PC-9 (cell line): ENCODE measurements at regions not wholly inside any gene's neighbourhood (a gene's known extent, or its start where the extent isn't known, plus 50 kb on each side); places are given as distances from the start of the nearest gene placed in this dataset.

Experiments used
- BruUV-seq: library from RNA; stranded (reverse); fragments of 400-500 nt; replicated peaks from 2 replicates; lab custom pipeline; 2021; lab: Mats Ljungman, UMichigan
- CTCF ChIA-PET: fragments of 300-600 bp; sonication (Branson Sonifier 250); formaldehyde crosslinking; loops from one replicate; lab custom pipeline; 2022; ENCODE audit warnings: antibody characterized with exemption; lab: Charles Lee
- POLR2A ChIA-PET: fragments of 300-600 bp; sonication (Branson Sonifier 250); formaldehyde crosslinking; loops from one replicate; lab custom pipeline; 2022; ENCODE audit warnings: antibody characterized with exemption; ENCODE audit not compliant: unreplicated experiment; lab: Charles Lee
- DNase-seq, 2 experiments: peaks; one replicate each; pipeline versions ENCODE4 v3.0.0 to v3.0.0-alpha.2; 2015 to 2022; ENCODE audit warnings: mixed read lengths in 1 of 2
- H2AFZ ChIP-seq: fragments of 200-600 bp; sonication (generic); 2 replicates; pipeline ENCODE4 v1.8.1; 2017; ENCODE audit warnings: antibody characterized with exemption
- H3F3A ChIP-seq: fragments of 200-600 bp; sonication (generic); 2 replicates; pipeline ENCODE4 v1.8.1; 2017; ENCODE audit warnings: antibody characterized with exemption, mild to moderate bottlenecking, low read depth; ENCODE audit not compliant: insufficient read depth
- H3K27ac ChIP-seq: fragments of 200-600 bp; sonication (generic); 2 replicates; pipeline ENCODE4 v1.6.1; 2016; ENCODE audit warnings: mixed run types
- H3K27me3 ChIP-seq: fragments of 200-600 bp; sonication (generic); 2 replicates; pipeline ENCODE4 v1.6.1; 2016; ENCODE audit warnings: low read depth, mixed run types; ENCODE audit not compliant: insufficient read depth
- H3K36me3 ChIP-seq: fragments of 200-600 bp; sonication (generic); 2 replicates; pipeline ENCODE4 v1.6.1; 2016; ENCODE audit warnings: low read depth, mixed run types
- H3K4me1 ChIP-seq: fragments of 200-600 bp; sonication (generic); replicated peaks from 2 replicates; pipeline ENCODE4 v1.6.1; 2016; ENCODE audit warnings: mixed run types; ENCODE audit not compliant: insufficient read depth
- H3K4me2 ChIP-seq: fragments of 200-600 bp; sonication (generic); 2 replicates; pipeline ENCODE4 v1.6.1; 2017; ENCODE audit warnings: mixed run types
- H3K4me3 ChIP-seq: fragments of 200-600 bp; sonication (generic); 2 replicates; pipeline ENCODE4 v1.6.1; 2016; ENCODE audit warnings: mixed run types
- H3K79me2 ChIP-seq: fragments of 200-600 bp; sonication (generic); 2 replicates; pipeline ENCODE4 v1.6.1; 2017; ENCODE audit warnings: low read depth, mixed run types
- H3K9me2 ChIP-seq: fragments of 200-600 bp; sonication (generic); 2 replicates; pipeline ENCODE4 v1.8.1; 2017; ENCODE audit warnings: mild to moderate bottlenecking; ENCODE audit not compliant: insufficient read depth
- H3K9me3 ChIP-seq: fragments of 200-600 bp; sonication (generic); 2 replicates; pipeline ENCODE4 v1.8.1; 2016; ENCODE audit warnings: low read depth; ENCODE audit not compliant: insufficient read depth
- H4K20me1 ChIP-seq: fragments of 200-600 bp; sonication (generic); 2 replicates; pipeline ENCODE4 v1.8.1; 2017; ENCODE audit not compliant: insufficient read depth
- EZH2 ChIP-seq: fragments of 200-600 bp; sonication (generic); IDR thresholded peaks from 2 replicates; pipeline ENCODE4 v1.8.0; 2017; ENCODE audit warnings: antibody characterized with exemption, low read depth
- intact Hi-C: fragments of 100-400 bp; cut with micrococcal nuclease; formaldehyde crosslinking; loops from one replicate; pipeline ENCODE4 v1.10.0; 2022; ENCODE audit not compliant: unreplicated experiment
- TF ChIP-seq, protein P1 (sequence below): fragments of 200-600 bp; sonication (generic); conservative IDR thresholded peaks from 2 replicates; pipeline ENCODE4 v1.6.1; 2017; ENCODE audit warnings: mixed run types, antibody characterized with exemption, mild to moderate bottlenecking, moderate library complexity

GRCh38 chr2:114031605-114032505 lies 142.0 kb downstream of the ACTR3 start:
- Histone ChIP-seq H3K36me3 (no peaks in the 10 kb centered on the region), H3K27me3 (no peaks in the 10 kb centered on the region), H2AFZ (no peak overlapping the region), H3K4me3 (no peak overlapping the region), H3K9me2 (no peaks in the 10 kb centered on the region), H3K79me2 (no peaks in the 10 kb centered on the region), H3K4me1 (no peaks in the 10 kb centered on the region), H3K4me2 (no peak overlapping the region), H4K20me1 (no peaks in the 10 kb centered on the region), H3F3A (no peaks in the 10 kb centered on the region), H3K9me3 (no peaks in the 10 kb centered on the region), H3K27ac (no peak overlapping the region)
- TF ChIP-seq EZH2, result no peak
- TF ChIP-seq, protein P1, sequence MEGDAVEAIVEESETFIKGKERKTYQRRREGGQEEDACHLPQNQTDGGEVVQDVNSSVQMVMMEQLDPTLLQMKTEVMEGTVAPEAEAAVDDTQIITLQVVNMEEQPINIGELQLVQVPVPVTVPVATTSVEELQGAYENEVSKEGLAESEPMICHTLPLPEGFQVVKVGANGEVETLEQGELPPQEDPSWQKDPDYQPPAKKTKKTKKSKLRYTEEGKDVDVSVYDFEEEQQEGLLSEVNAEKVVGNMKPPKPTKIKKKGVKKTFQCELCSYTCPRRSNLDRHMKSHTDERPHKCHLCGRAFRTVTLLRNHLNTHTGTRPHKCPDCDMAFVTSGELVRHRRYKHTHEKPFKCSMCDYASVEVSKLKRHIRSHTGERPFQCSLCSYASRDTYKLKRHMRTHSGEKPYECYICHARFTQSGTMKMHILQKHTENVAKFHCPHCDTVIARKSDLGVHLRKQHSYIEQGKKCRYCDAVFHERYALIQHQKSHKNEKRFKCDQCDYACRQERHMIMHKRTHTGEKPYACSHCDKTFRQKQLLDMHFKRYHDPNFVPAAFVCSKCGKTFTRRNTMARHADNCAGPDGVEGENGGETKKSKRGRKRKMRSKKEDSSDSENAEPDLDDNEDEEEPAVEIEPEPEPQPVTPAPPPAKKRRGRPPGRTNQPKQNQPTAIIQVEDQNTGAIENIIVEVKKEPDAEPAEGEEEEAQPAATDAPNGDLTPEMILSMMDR, result no peak
- POLR2A ChIA-PET, result no interaction called here
- intact Hi-C loops, result no loop called here
- CTCF ChIA-PET, result no interaction called here
- no peak for DNase-seq
- no TSS peak for BruUV-seq

- no peaks in the 10 kb centered on the region for H3F3A ChIP-seq
- CTCF ChIA-PET, result no interaction called here
- H3K79me2 ChIP-seq, result no peaks in the 10 kb centered on the region
- TF ChIP-seq, protein P1, result no peak
- no peak for TF ChIP-seq EZH2
- H3K4me3 ChIP-seq, result no peak overlapping the region
- no peaks in the 10 kb centered on the region for H3K4me1 ChIP-seq
- no peak overlapping the region for H3K27ac ChIP-seq
- H3K9me2 ChIP-seq, result no peaks in the 10 kb centered on the region
- no peaks in the 10 kb centered on the region for H3K9me3 ChIP-seq
- POLR2A ChIA-PET, result no interaction called here
- no peaks in the 10 kb centered on the region for H3K27me3 ChIP-seq
- H4K20me1 ChIP-seq, result no peaks in the 10 kb centered on the region
- no peak overlapping the region for H3K4me2 ChIP-seq
- BruUV-seq, result no TSS peak
- H2AFZ ChIP-seq, result no peak overlapping the region
- H3K36me3 ChIP-seq, result no peaks in the 10 kb centered on the region
- intact Hi-C loops, result no loop called here
- no peak for DNase-seq
Observed at GRCh38 chr2:114032705-114033104, 142.8 kb downstream of the ACTR3 start.

- no peaks in the 10 kb centered on the region for H3K27me3 ChIP-seq
- ChIA-PET POLR2A (no interaction called here), CTCF (no interaction called here)
- no peaks in the 10 kb centered on the region for H4K20me1 ChIP-seq
- H3F3A ChIP-seq, result no peaks in the 10 kb centered on the region
- no peak overlapping the region for H2AFZ ChIP-seq
- no peaks in the 10 kb centered on the region for H3K36me3 ChIP-seq
- no peak overlapping the region for H3K4me2 ChIP-seq
- H3K79me2 ChIP-seq, result no peaks in the 10 kb centered on the region
- H3K27ac ChIP-seq, result no peak overlapping the region
- no TSS peak for BruUV-seq
- no peaks in the 10 kb centered on the region for H3K9me2 ChIP-seq
- intact Hi-C loops, result no loop called here
- TF ChIP-seq, protein P1, result no peak
- H3K9me3 ChIP-seq, result no peaks in the 10 kb centered on the region
- no peak for DNase-seq
- no peak overlapping the region for H3K4me3 ChIP-seq
- H3K4me1 ChIP-seq, result no peaks in the 10 kb centered on the region
Observed at GRCh38 chr2:114034742-114035141, 144.9 kb downstream of the ACTR3 start.
